Astrocyte of the hippocampus (primary cell): ENCODE measurements at regions not wholly inside any gene's neighbourhood (a gene's known extent, or its start where the extent isn't known, plus 50 kb on each side); places are given as distances from the start of the nearest gene placed in this dataset.

Experiments used
- DNase-seq: peaks from one replicate; pipeline ENCODE4 v3.0.0; 2011; ENCODE audit warnings: low read depth, low spot score

DNA sequence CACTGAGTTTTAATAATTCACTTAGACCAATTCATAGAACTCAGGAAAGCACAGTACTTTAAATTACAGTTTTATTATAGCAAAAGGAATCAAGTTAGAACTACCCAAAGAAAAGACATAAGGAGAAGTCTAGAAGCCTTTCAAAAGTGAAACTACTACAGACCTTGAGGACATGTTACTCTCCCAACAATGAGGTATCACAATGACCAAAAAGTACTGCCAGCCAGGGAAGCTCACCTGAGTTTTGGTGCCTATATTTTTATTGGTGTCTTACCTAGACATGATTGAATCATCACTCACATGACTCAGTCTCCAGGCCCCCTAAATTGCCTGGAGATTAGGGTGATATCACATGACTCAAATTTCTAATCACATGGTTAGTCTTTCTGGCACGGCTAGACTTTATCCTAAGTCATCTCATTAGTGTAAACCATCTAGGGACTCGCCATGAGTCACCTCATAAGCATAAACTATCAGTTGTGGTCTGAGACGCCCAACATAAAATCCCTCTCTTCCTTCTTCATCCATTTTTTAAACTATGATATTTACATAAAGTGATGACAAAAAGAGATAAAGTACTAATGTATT is 372.3 kb downstream of the TMA16 start:
- DNase-seq = peak; percentile 49

DNA sequence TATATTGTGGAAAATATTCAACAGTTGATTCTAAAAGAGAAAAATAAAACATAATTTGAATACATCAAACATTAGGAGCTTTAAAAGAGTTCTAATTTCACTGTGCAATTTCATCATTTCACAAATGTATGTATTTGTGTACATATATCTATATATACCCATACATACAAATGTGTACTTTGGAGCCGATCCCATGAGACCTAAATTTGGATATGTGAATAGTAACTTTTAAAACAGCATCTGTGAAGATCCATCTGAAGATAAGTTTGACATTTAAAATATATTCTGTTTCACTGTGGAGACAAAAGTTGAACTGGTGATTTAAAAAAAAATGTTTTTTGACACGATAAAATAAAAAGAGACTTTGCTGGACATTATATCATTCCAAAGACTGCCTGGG is 374.0 kb downstream of the TMA16 start:
- DNase-seq = no peak

DNA sequence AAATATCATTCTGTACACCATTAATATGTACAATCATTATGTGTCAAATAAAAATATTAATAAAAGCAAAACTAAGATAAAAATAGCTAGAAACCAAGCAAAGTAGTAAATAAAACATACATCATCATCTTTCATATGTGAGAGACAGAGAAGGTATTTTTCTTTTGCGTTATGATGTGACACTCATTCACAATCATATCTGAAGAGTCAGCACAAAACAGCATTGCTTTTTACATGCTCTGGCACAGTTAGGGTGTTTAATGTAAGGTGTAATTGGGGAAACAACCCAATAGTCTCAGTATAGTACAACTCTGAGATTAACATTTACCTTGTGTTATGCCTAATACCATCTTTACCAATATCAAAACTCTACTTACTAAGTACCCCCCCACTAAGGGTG is 376.6 kb downstream of the TMA16 start:
- DNase-seq = no peak

DNA sequence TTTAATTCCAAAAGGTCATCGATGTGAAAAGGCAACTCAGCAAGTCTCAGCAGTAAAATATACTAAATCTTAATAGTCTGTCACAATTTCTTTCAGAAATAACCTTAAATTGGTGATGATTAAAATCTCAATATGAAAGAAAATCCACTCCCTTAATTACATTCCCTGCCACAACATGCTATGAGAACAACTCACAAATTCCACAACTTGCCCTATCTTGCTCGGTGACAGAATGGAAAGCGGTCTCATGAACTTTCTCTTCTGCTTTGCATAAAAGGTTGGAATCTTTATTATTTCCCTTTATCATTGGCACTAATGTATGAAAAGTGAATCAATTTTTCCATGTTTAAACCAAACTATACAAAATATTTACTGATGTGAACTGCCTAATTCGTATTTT is 380.8 kb downstream of the TMA16 start:
- no peak for DNase-seq

DNA sequence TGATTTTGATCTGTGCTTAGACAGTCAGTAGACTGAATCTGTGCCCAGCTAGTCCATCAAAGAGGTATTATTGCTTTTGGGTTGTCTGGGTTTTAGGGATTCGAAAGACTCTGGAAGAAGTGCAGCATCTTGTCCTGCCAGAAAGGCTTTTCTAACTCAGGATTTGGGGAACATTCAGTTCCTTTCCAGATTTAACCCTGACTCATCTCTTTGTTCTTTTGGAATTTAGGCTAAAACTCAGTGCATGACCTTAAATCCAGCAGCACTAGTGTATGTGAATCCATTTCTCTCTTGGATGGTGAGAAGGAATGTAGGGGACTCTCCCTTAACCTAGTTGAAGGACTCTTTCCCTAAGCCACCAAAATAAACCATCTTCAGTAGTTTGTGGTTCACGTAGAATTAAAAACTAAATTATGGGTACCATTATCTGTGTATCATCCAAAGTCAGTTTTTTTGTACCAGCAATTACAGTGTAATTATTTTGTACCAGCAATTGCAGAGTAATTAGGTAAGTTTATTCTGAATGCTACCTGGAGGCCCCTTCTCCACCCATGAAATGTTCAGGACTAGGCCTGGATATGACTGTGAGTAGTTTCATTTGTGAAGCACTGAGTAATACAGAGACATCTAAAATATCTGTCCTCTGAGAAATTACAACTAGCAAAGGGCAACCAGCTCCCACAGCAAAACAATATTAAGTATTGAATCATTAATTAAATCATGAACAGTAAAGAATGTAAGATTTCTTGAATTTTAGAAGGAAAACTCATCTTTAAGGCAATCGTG is 384.0 kb downstream of the TMA16 start:
- no peak for DNase-seq

DNA sequence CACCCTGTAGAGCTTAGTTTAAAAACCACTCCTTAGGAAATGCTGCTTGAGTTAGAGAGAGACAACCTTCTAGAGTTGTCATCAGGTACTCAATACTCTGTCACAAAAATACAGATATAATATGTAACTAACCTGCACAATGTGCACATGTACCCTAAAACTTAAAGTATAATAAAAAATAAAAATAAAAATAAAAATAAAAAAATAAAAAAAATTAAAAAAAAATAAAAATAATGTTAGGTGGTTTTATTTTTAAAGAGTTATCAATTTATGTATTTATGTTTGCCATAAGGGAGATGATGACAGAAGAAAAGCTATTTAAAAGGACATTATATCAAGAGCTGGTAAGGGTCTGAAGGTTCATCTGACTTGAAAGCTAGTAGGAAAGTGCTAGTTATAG is 397.9 kb downstream of the TMA16 start:
- no peak for DNase-seq

DNA sequence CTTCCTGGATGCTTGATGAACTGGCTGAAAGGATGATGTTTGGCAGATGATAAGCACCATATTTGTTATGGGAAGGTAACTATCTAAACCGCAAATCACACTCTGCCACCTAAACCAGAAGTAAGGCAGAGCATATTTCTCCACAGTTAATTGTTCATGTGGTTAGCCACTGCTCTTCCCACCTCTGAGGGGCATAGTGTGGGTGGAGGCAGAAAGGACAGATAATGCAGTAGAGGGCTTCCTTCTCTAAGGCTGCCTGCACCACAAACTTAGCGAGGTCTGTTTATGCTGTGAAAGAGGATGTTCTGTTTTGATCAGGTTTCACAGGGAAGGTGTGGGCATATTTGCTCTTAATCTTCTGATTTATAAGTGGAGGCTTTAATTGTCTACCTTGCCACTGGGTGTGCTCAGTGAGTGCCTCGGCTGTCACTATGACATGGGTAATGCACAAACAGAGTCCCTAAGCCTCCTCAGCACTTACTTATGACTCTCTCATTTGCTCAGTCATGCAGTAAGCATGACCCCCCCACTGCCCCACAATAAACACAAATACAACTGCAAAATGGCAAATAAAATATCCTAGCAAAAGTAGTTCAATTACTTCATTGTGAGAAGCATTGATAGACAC is 401.0 kb downstream of the TMA16 start:
- no peak for DNase-seq

DNA sequence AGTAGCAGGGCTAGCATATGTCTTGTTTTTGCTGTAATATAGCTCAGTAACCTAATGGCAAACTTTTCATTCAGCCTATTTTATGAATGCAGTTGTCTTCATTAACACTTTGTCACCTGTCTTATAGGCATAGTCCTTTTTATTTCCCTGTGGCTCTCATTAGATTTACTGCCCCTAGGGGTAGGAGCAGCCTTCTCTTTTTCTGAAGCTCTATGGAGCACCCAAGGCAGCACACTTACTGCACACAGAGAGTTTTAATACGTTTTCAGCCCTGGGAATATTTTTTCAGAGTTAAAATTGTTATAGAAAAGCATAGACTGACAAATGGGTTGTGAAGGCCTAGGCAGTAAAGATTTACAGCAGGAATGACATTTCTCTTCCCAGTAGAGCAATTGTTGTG is 406.8 kb downstream of the TMA16 start:
- no peak for DNase-seq

DNA sequence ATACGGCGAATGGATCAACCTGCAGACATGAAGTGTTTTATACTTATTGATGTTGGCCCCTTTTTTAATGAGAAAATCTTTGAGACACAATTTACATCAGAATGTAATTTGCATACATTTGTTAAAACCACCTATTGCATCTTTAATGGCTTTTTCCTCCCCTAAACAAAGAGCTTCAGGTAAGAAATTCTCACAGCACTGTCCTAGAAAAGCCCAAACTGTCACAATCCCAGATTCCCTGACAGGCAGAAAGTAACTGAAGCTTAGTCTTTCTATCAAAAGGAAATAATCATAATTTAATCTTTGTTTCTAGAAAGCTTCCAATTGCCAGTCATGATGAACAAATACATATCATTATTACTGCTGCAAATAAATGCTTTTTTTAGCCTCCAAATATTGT is 407.9 kb downstream of the TMA16 start:
- no peak for DNase-seq

DNA sequence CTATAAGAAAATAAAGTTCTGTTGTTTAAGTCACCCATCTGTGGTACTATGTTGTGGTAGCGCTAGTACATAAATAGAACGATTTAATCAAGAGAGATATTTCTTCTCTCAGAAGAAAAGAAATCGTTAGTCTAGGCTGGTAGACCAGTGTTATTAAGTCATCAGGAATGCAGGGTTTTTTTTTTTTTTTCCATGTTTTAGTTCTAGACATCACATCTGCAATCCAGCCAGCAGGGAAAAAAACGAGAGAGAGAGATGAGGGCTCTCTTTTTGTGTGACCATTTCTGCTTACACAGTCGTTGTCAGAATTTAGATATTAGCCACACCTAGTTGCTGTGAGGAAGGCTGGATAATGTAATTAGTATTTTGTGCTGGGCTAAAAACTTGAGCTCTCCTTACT is 417.4 kb downstream of the TMA16 start:
- peak; percentile 52 for DNase-seq

DNA sequence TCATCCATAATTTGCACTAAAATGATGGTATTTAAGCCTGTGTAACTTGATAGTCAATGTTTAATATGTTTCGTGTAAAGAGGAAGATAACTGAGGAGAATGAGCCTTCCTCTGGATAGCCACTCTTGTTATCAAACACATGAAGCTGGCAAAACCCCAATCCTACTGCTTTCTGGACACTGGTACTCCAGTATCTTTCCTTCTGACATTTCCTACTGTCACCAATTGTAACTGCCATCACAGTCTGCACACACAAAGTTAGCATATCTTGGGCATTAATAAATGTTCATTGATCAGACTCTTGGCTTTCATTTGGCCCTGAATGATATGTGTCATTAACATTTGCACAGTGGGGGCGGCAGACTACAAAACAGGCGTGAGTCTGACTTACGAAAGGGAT is 419.1 kb downstream of the TMA16 start:
- DNase-seq = no peak

DNA sequence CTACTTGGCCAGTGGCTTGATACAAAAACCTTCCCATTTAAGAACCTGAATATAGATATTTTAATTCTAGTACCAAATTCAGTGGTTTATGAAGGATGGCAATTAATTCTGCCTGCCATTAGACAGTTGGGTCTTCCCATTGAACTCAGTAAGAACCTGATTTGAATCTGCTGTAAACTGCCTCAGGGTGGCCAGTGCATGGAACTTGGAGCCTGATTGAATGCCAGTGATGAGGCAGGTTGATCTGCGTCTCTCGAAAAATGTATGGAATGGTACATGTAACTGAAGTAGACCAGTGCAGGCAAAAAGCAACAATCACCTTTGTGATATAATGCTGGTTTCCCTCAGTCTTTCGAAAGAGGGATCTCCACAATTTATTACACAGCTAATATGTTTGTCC is 421.4 kb downstream of the TMA16 start:
- no peak for DNase-seq

DNA sequence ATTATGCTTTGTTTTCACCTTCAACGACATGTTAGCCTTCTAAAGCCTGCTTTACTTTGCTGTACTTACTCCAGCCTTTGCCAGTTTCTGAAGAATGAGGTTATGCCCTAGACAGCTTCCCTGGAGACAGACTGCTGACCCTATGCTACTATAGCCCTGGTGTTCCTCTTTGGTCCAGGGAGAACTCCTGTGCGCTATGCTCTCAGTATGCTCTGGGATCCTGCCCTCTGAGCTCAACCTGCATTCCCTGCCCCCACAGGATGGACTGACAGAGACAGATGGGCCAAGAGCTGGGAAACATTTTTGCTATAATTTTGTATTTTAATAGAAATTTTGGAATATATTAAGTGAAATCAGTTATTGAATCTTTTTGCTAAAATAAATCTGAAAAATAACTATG is 425.9 kb downstream of the TMA16 start:
- DNase-seq = no peak

DNA sequence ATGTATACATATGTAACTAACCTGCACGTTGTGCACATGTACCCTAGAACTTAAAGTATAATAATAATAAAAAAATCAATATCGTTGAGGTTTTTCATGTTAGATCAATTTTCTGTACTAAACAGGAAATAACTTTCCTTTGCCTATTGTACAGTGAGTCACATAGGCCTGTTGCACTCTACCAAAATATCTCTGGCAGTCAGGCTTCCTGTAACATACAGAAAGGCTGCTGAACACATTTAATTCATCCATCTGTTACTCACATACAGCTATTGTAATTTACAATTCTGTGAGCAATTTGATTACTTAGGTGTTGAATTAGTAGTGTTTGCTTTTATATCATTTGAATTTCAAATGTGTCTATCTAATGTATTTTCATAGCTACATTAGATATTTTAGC is 427.8 kb downstream of the TMA16 start:
- no peak for DNase-seq

DNA sequence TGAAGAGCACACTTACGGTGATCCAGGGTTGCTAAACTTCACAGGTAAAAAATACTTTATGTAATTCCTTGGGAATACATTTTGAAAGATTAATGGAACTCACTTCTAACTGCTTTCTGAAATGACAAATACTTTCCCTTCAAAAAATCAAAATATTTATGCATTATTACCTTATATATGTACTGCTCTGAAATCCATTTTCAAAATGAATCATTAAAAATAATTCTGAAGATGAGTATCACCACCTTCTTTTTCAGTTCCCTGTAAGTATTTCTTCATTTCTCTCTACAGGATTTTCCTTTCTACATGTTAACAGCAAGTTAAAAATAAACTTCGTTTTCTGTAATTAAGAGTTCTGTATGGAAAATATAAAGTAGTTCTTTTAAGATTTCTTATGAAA is 428.6 kb downstream of the TMA16 start:
- DNase-seq = no peak

DNA sequence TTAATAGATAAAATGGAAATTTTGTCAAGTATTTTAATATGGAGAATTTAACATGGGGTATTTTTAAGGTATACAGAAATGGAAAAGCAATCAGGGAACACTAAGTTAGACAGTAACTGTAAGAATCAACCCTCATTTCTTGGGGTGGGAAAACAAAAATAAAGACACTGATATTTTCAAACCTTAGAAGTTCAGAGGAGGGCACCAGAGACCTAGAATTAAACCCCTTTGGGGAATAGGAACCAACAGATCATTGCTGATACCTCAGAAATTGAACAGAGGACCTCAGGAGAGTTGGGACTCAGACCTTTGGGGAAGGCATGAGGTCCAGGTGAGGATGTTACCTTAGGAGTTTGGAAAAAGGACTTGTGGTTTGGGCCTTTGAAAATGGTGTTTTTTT is 435.6 kb downstream of the TMA16 start:
- DNase-seq = no peak

DNA sequence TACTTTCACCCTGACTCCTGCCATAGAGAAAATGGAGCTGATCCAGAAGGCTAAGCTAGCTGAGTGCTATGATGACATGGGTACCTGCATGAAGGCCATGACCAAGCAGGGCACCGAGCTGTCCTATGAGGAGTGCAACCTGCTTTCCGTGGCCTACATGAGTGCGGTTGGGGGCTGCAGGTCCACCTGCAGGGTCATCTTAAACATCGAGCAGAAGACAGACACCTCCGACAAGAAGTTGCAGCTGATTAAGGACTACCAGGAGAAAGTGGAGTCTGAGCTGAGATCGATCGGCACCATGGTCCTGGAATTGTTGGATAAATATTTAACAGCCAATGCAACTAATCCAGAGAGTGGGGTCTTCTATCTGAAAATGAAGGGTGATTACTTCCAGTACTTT is 438.0 kb downstream of the TMA16 start:
- no peak for DNase-seq

DNA sequence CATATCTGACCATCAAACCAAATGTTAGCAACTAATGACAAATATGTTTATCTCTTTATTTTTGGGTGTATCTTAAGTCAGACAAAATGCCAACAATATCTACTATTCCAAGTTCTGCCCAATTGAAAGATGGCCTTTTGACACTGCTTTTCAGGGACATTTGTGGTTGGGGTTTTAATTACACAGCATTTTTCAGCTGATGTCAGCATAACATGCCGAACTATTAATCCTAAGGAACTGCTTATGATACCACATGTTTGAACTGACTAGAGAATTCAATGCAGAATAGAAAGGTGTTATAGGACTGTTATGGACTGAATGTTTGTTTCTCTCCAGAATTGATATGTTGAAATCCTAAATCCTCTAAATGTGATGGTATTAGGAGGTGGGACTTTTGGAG is 445.1 kb downstream of the TMA16 start:
- no peak for DNase-seq

DNA sequence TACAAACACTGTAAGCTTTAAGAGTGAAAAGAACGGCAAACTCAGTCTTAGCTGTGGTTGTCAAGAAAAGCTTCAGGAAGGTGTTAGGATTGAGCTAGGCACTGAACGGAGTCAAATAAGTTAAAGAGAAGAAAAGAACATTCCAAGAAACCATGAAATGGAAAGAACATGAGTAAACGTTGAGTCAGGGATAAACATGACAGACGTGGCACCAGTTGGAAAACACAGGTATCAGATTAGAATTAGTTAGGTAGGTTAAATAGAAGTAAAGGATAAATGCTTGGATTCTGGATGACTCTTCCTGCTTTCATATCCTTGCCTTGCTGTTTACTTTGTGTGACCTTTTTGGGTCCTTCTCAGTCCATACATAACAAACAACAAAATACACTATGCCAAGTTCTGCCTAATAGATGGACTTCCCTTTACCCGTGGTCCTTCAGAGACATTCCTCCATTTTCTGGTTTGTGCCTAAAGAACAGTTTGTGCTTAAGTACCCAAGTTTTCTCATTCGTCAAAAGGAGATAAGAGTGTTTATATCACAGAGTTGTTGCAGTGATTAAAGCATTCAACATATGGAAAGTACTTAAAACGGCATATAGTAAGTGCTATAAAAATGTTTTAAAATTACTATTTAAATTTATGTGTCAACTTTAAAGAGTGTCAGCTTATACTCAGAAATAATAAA is 446.9 kb downstream of the TMA16 start:
- DNase-seq = peak; percentile 60

DNA sequence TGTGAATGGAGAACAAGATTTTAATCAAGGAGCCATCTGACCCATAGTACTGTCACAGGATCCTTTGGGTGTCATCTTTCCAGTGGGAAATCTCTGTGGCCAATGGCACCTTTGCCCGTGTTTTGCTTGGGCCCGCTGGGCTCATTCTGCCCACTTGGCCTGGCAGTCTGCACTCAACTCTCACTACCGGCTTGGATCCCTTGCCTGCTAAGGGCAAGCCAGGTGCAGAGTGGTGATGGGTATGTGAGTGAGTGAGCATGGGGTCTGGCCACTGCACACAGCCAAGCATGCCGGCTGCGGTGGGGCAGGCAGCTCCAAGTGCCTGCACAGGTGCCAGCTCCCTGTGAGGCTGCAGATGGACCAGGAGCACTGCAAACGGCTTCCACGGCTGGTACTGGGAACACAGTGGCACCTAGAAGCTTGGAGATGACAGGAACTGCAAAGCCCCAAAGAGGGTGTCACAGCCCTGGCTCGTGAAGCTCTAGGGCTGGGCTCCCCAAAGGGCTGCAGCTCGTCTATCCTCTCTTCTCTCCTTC is 454.5 kb downstream of the TMA16 start:
- no peak for DNase-seq

DNA sequence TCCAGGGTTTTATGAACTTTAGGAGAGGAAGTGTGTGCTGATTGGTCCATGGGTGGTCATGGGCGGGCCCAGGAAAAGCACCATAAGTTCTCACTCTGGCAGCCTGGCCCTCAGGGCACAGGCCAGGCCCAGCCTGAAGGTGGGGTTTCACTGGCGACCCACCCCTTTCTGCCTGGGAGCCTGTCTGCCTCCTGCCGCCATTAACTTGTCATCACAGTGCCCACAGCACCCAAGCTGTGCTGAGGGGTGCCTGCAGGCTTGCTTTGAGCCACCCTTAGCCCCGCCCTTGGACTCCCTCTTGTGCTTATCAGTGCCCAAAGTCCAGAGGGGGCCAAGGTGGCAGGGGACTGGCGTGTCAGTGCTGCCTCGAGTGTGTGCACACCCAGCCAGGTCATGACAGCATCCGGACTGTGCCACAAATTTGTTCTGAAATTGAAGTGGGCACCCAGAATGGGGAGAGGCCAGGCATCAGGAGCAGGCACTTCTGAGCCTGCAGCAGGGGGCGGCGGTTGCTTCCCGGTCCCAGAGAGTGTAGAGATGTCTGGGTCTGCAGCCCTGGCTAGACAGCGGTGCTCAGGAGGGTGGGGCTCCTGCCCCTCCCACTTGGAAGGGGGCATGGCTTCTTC is 455.6 kb downstream of the TMA16 start:
- DNase-seq = no peak

DNA sequence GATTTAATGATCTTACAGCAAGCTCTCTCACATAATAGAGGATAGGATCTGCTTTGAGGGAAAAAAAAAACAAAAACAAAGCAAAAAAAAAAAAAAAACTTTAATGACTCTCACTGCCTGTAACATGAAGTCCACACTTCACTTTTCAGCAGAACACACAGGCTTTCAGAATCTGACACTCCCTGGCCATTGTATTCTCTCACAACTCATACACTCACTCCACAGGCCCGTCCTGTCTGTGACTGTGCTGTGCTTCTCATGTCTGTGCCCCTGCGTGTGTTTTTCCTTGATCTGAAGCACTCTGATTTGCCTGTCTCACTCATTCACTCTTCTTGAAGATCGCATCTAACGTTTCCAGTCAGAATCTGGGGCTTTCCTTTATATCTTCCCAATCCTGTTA is 460.8 kb downstream of the TMA16 start:
- DNase-seq = no peak
